RWPE2 (cell line): ENCODE measurements at regions not wholly inside any gene's neighbourhood (a gene's known extent, or its start where the extent isn't known, plus 50 kb on each side); places are given as distances from the start of the nearest gene placed in this dataset.

Source experiments
- ATAC-seq: fragments of 200-7000 bp; cut with Tn5 transposase; 3 replicates; pipeline ENCODE4 v1.9.1; 2021; ENCODE audit warnings: low read depth
- DNase-seq: peaks from one replicate; pipeline ENCODE4 v3.0.0-alpha.2; 2020; ENCODE audit warnings: low spot score
- H3K27ac ChIP-seq: fragments of 450-650 bp; 2 replicates; pipeline ENCODE4 v1.5.1; 2017; ENCODE audit warnings: mild to moderate bottlenecking; ENCODE audit not compliant: poor library complexity, severe bottlenecking
- H3K27me3 ChIP-seq: fragments of 250-450 bp; sonication (Bioruptor Pico); 2 replicates; pipeline ENCODE4 v1.5.1; 2021; ENCODE audit warnings: mild to moderate bottlenecking, moderate library complexity; ENCODE audit not compliant: insufficient read depth, poor library complexity, severe bottlenecking
- H3K36me3 ChIP-seq: fragments of 250-450 bp; sonication (Bioruptor Pico); 2 replicates; pipeline ENCODE4 v1.5.1; 2020; ENCODE audit warnings: low read depth, mild to moderate bottlenecking, moderate library complexity
- H3K4me1 ChIP-seq: fragments of 250-450 bp; sonication (Bioruptor Pico); 2 replicates; pipeline ENCODE4 v1.5.1; 2021; ENCODE audit warnings: mild to moderate bottlenecking, moderate library complexity; ENCODE audit not compliant: insufficient read depth, poor library complexity, severe bottlenecking
- H3K4me3 ChIP-seq: fragments of 250-450 bp; sonication (Bioruptor Pico); 2 replicates; pipeline ENCODE4 v1.5.1; 2021; ENCODE audit warnings: mild to moderate bottlenecking, moderate library complexity; ENCODE audit not compliant: severe bottlenecking
- H3K9me3 ChIP-seq: fragments of 250-450 bp; sonication (Bioruptor Pico); 2 replicates; pipeline ENCODE4 v1.5.1; 2021; ENCODE audit warnings: mild to moderate bottlenecking, moderate library complexity; ENCODE audit not compliant: severe bottlenecking
- TF ChIP-seq, protein P1 (sequence below): fragments of 450-650 bp; IDR thresholded peaks from one replicate; pipeline ENCODE4 v1.5.1; 2017; ENCODE audit warnings: mild to moderate bottlenecking, moderate library complexity; ENCODE audit not compliant: poor library complexity, severe bottlenecking

DNA sequence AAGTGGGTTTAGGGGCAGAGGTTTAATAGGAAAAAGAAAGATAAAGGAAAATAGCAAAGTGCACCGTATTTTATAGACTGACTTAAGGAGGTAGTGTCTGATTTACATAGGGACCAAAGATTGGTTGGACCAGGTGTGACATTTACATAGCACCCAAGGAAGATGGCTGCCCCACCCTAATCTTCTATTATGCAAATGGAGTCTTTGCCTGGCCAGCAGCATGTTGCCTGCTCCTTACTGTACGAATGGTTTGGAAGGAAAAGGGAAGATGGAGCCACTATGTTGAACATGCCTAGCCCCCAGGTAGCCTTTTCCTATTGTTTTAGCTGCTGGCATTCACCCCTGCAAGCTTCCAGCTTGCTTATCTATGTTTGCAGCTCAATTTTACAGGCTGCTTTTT is 146.2 kb upstream of the PDE5A start:
- TF ChIP-seq, protein P1, sequence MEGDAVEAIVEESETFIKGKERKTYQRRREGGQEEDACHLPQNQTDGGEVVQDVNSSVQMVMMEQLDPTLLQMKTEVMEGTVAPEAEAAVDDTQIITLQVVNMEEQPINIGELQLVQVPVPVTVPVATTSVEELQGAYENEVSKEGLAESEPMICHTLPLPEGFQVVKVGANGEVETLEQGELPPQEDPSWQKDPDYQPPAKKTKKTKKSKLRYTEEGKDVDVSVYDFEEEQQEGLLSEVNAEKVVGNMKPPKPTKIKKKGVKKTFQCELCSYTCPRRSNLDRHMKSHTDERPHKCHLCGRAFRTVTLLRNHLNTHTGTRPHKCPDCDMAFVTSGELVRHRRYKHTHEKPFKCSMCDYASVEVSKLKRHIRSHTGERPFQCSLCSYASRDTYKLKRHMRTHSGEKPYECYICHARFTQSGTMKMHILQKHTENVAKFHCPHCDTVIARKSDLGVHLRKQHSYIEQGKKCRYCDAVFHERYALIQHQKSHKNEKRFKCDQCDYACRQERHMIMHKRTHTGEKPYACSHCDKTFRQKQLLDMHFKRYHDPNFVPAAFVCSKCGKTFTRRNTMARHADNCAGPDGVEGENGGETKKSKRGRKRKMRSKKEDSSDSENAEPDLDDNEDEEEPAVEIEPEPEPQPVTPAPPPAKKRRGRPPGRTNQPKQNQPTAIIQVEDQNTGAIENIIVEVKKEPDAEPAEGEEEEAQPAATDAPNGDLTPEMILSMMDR = no peak
- no peaks in the 10 kb centered on the region for H3K9me3 ChIP-seq
- no peaks in the 10 kb centered on the region for H3K4me1 ChIP-seq
- no peaks in the 10 kb centered on the region for H3K27me3 ChIP-seq
- no peaks in the 10 kb centered on the region for H3K36me3 ChIP-seq
- no peak for DNase-seq
- no peak overlapping the region for H3K4me3 ChIP-seq
- ATAC-seq = no peak
- H3K27ac ChIP-seq = no peak overlapping the region

DNA sequence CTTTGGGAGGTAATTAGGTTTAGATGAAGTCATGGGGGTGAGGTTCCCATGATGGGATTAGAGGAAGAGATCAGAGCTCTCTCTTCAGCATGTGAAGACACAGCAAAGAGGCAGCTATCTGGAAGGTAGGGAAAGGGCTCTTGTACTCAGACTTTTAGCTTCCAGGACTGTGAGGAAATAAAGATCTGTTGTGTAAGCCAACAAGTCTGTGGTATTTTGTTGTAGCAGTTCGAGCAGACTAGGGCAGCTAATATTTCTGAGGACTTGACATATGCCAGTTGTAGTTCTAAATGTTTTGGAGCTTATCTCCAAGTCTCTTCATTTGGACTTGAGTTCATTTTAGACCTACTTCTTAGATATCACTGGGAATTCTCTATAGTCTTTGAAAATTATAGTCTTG is 137.3 kb upstream of the PDE5A start:
- no peaks in the 10 kb centered on the region for H3K9me3 ChIP-seq
- no peaks in the 10 kb centered on the region for H3K27me3 ChIP-seq
- ATAC-seq = no peak
- H3K4me1 ChIP-seq = no peaks in the 10 kb centered on the region
- no peak overlapping the region for H3K27ac ChIP-seq
- H3K36me3 ChIP-seq = no peaks in the 10 kb centered on the region
- TF ChIP-seq, protein P1 = no peak
- no peak for DNase-seq
- H3K4me3 ChIP-seq = no peak overlapping the region

- DNase-seq = no peak
- no peaks in the 10 kb centered on the region for H3K4me1 ChIP-seq
- TF ChIP-seq, protein P1 = no peak
- no peaks in the 10 kb centered on the region for H3K27me3 ChIP-seq
- H3K27ac ChIP-seq = no peak overlapping the region
- no peaks in the 10 kb centered on the region for H3K9me3 ChIP-seq
- no peak for ATAC-seq
- H3K4me3 ChIP-seq = no peak overlapping the region
- H3K36me3 ChIP-seq = no peaks in the 10 kb centered on the region
These were observed 136.9 kb upstream of the PDE5A start for GRCh38 chr4:119765469-119765868.

DNA sequence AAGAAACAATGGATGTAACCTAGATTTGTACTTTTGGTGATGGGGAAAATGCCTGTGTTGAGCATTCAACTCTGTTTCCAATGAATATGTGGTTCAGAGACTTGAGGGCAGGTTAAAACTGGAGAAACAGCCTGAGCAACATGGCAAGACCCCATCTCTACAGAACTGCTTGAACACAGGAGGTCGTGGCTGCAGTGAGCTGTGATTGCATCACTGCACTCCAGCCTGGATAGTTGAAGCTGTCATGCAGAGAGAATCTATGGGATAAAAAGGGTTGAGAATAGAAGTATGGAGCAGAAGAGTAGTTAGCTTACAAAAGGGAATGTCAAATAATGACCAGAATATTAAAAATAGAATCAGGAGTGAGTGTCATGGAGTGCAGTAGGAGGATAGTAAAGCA is 134.8 kb upstream of the PDE5A start:
- DNase-seq (no peak), ATAC-seq (no peak)
- TF ChIP-seq, protein P1 = no peak
- Histone ChIP-seq H3K36me3 (no peaks in the 10 kb centered on the region), H3K4me1 (no peaks in the 10 kb centered on the region), H3K27ac (no peak overlapping the region), H3K9me3 (no peaks in the 10 kb centered on the region), H3K27me3 (no peaks in the 10 kb centered on the region), H3K4me3 (no peak overlapping the region)

GRCh38 chr4:119755599-119755998 is 127.0 kb upstream of the PDE5A start:
- DNase-seq (no peak), ATAC-seq (no peak)
- no peaks in the 10 kb centered on the region for H3K4me1 ChIP-seq
- no peak overlapping the region for H3K4me3 ChIP-seq
- H3K9me3 ChIP-seq = no peaks in the 10 kb centered on the region
- no peaks in the 10 kb centered on the region for H3K36me3 ChIP-seq
- TF ChIP-seq, protein P1 = no peak
- H3K27ac ChIP-seq = no peak overlapping the region
- no peaks in the 10 kb centered on the region for H3K27me3 ChIP-seq
